SH-SY5Y (cell line): ENCODE measurements at regions not wholly inside any gene's neighbourhood (a gene's known extent, or its start where the extent isn't known, plus 50 kb on each side); places are given as distances from the start of the nearest gene placed in this dataset.

ENCODE experiments used
- GATA2 ChIP-seq: IDR thresholded peaks from 2 replicates; pipeline ENCODE4 v1.6.1; 2011; ENCODE audit warnings: mild to moderate bottlenecking, low read depth, low read length
- GATA3 ChIP-seq: IDR thresholded peaks from 2 replicates; pipeline ENCODE4 v1.6.1; 2011; ENCODE audit warnings: low read depth, mild to moderate bottlenecking, low read length, moderate library complexity

DNA sequence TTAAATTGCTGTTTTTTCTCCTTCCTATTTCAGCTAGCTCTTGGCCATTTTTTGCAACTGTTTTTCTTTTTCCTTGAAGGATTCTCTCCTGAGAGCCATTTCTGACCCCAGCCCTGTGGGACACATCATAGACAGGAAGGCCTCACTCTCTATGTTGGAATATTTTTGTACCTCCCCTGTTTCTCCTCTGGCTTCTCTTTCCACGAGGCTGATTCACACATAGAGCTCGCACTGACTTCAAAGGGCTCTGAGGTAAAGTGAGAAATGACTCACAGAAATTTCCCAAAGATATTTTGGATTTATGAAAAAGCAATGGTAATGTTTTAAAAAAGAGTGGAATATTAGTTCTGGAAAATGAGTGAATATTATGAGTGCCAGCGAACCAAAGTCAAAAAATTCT lies 181.7 kb upstream of the IGFBP7 start:
- no peak for TF ChIP-seq GATA2
- TF ChIP-seq GATA3 = no peak
